Type B pancreatic cell (in vitro differentiated cells): ENCODE measurements at regions not wholly inside any gene's neighbourhood (a gene's known extent, or its start where the extent isn't known, plus 50 kb on each side); places are given as distances from the start of the nearest gene placed in this dataset.

Experiments
- DNase-seq: peaks from one replicate; pipeline ENCODE4 v3.0.0; 2021; ENCODE audit warnings: mixed read lengths; ENCODE audit not compliant: unreplicated experiment; ENCODE audit errors: extremely low spot score
- H3K27ac Mint-ChIP-seq: 2 replicates; pipeline ENCODE4 v1.8.0; 2021; ENCODE audit warnings: mild to moderate bottlenecking, mixed read lengths
- H3K27me3 Mint-ChIP-seq: 2 replicates; pipeline ENCODE4 v1.8.0; 2021; ENCODE audit warnings: mixed read lengths
- H3K36me3 Mint-ChIP-seq: 2 replicates; pipeline ENCODE4 v1.8.0; 2021; ENCODE audit warnings: mixed read lengths
- H3K4me1 Mint-ChIP-seq: one replicate; pipeline ENCODE4 v1.8.0; 2021; ENCODE audit warnings: mixed read lengths; ENCODE audit not compliant: unreplicated experiment
- H3K4me3 Mint-ChIP-seq: 2 replicates; pipeline ENCODE4 v1.8.0; 2021; ENCODE audit warnings: mild to moderate bottlenecking, mixed read lengths
- H3K9me3 Mint-ChIP-seq: 2 replicates; pipeline ENCODE4 v1.8.0; 2021; ENCODE audit warnings: mixed read lengths
- TF ChIP-seq, protein P1 (sequence below): fragments of 200-600 bp; sonication (generic); conservative IDR thresholded peaks from 2 replicates; pipeline ENCODE4 v1.5.0; 2021; ENCODE audit warnings: antibody characterized with exemption, mild to moderate bottlenecking

GRCh38 chr1:106700211-106700610 is 356.3 kb upstream of the PRMT6 start:
- H3K36me3 Mint-ChIP-seq: no peaks in the 10 kb centered on the region
- H3K4me1 Mint-ChIP-seq: no peaks in the 10 kb centered on the region
- H3K9me3 Mint-ChIP-seq: peaks cover 7% of the 10 kb centered on the region
- no peaks in the 10 kb centered on the region for H3K27me3 Mint-ChIP-seq
- no peak for DNase-seq
- TF ChIP-seq, protein P1, sequence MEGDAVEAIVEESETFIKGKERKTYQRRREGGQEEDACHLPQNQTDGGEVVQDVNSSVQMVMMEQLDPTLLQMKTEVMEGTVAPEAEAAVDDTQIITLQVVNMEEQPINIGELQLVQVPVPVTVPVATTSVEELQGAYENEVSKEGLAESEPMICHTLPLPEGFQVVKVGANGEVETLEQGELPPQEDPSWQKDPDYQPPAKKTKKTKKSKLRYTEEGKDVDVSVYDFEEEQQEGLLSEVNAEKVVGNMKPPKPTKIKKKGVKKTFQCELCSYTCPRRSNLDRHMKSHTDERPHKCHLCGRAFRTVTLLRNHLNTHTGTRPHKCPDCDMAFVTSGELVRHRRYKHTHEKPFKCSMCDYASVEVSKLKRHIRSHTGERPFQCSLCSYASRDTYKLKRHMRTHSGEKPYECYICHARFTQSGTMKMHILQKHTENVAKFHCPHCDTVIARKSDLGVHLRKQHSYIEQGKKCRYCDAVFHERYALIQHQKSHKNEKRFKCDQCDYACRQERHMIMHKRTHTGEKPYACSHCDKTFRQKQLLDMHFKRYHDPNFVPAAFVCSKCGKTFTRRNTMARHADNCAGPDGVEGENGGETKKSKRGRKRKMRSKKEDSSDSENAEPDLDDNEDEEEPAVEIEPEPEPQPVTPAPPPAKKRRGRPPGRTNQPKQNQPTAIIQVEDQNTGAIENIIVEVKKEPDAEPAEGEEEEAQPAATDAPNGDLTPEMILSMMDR: no peak
- no peak overlapping the region for H3K4me3 Mint-ChIP-seq
- no peak overlapping the region for H3K27ac Mint-ChIP-seq

DNA sequence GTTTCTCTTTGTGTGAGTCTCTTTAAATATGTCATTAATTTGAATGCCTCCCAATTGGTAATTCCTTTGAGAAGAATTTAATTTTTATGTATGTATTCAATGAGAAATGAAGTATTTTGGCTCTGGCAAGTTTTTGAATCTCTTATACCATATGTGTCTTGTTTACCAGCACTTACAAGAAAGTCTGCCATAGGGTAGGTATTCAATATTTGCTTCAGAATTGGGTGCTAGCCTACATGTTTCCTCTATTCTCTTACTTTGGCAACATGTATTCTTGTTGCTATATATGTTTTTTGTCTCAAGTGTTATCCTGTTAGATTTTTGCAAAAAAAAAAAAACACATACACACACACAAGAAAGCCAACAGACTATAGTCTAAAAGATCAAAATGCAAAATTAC is 350.5 kb upstream of the PRMT6 start:
- no peaks in the 10 kb centered on the region for H3K36me3 Mint-ChIP-seq
- no peaks in the 10 kb centered on the region for H3K4me1 Mint-ChIP-seq
- no peak for DNase-seq
- H3K27ac Mint-ChIP-seq: no peak overlapping the region
- H3K9me3 Mint-ChIP-seq: no peaks in the 10 kb centered on the region
- H3K4me3 Mint-ChIP-seq: no peak overlapping the region
- H3K27me3 Mint-ChIP-seq: no peaks in the 10 kb centered on the region
- TF ChIP-seq, protein P1: no peak

- TF ChIP-seq, protein P1: no peak
- no peak overlapping the region for H3K27ac Mint-ChIP-seq
- no peaks in the 10 kb centered on the region for H3K9me3 Mint-ChIP-seq
Observed at GRCh38 chr1:106717591-106717990, 338.9 kb upstream of the PRMT6 start.

GRCh38 chr1:106721790-106722189 is 334.7 kb upstream of the PRMT6 start:
- Mint-ChIP-seq H3K9me3 (no peaks in the 10 kb centered on the region), H3K36me3 (no peaks in the 10 kb centered on the region), H3K4me1 (no peaks in the 10 kb centered on the region), H3K4me3 (no peak overlapping the region), H3K27ac (no peak overlapping the region), H3K27me3 (no peaks in the 10 kb centered on the region)
- DNase-seq: no peak
- TF ChIP-seq, protein P1: no peak

More at GRCh38 chr1:106717591-106717990, 338.9 kb upstream of the PRMT6 start:
- Mint-ChIP-seq H3K4me1 (no peaks in the 10 kb centered on the region), H3K4me3 (no peak overlapping the region), H3K27me3 (no peaks in the 10 kb centered on the region), H3K36me3 (no peaks in the 10 kb centered on the region)
- no peak for DNase-seq

DNA sequence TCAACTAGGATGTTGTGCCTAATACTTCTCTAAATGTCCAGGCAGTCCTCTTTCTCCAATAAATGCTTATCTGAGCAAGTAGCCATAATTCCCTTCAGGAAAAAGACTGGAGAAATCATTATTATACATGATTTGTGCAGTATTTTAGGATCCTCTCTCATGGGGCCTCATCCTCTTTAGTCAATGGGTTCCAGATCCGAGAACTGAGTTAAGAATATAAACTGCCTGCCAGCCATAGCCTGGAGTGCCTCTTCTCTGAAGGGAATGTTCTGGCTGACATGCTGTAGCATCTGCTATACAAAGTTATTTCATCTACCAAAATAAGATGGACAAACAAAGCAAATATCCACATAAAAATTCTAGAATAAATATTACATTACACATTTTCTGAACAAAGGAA is 334.0 kb upstream of the PRMT6 start:
- no peaks in the 10 kb centered on the region for H3K27me3 Mint-ChIP-seq
- H3K27ac Mint-ChIP-seq: no peak overlapping the region
- TF ChIP-seq, protein P1: no peak
- no peak overlapping the region for H3K4me3 Mint-ChIP-seq
- H3K36me3 Mint-ChIP-seq: no peaks in the 10 kb centered on the region
- no peak for DNase-seq
- no peaks in the 10 kb centered on the region for H3K9me3 Mint-ChIP-seq
- H3K4me1 Mint-ChIP-seq: no peaks in the 10 kb centered on the region

- no peak overlapping the region for H3K4me3 Mint-ChIP-seq
- no peak for DNase-seq
- TF ChIP-seq, protein P1: no peak
- no peak overlapping the region for H3K27ac Mint-ChIP-seq
- H3K36me3 Mint-ChIP-seq: no peaks in the 10 kb centered on the region
- H3K4me1 Mint-ChIP-seq: no peaks in the 10 kb centered on the region
- no peaks in the 10 kb centered on the region for H3K27me3 Mint-ChIP-seq
- H3K9me3 Mint-ChIP-seq: no peaks in the 10 kb centered on the region
Observed at GRCh38 chr1:106727171-106727570, 329.3 kb upstream of the PRMT6 start.
